Effector memory CD4-positive, alpha-beta T cell (primary cell): ENCODE measurements at regions not wholly inside any gene's neighbourhood (a gene's known extent, or its start where the extent isn't known, plus 50 kb on each side); places are given as distances from the start of the nearest gene placed in this dataset.

Experiments
- DNase-seq, 3 donors: peaks; one replicate each; pipeline ENCODE4 v3.0.0-alpha.2; 2020
- H3K27ac ChIP-seq: 2 replicates; pipeline ENCODE4 v1.7.0; 2013; ENCODE audit warnings: mild to moderate bottlenecking, low read length, moderate library complexity; ENCODE audit not compliant: insufficient read depth, poor library complexity, severe bottlenecking
- H3K27me3 ChIP-seq: replicated peaks from 2 replicates; pipeline ENCODE4 v1.7.0; 2013; ENCODE audit warnings: mild to moderate bottlenecking, low read length; ENCODE audit not compliant: insufficient read depth, control insufficient read depth, poor library complexity, severe bottlenecking
- H3K36me3 ChIP-seq: 2 replicates; pipeline ENCODE4 v1.7.0; 2013; ENCODE audit warnings: mild to moderate bottlenecking, low read length, moderate library complexity; ENCODE audit not compliant: control insufficient read depth, insufficient read depth
- H3K4me1 ChIP-seq: 2 replicates; pipeline ENCODE4 v1.7.0; 2013; ENCODE audit warnings: low read length, mild to moderate bottlenecking; ENCODE audit not compliant: control insufficient read depth, insufficient read depth, poor library complexity, severe bottlenecking
- H3K4me3 ChIP-seq: 2 replicates; pipeline ENCODE4 v1.7.0; 2013; ENCODE audit warnings: low read length, low read depth, mild to moderate bottlenecking; ENCODE audit not compliant: insufficient read depth, poor library complexity, severe bottlenecking
- H3K9me3 ChIP-seq: 2 replicates; pipeline ENCODE4 v1.7.0; 2013; ENCODE audit warnings: mild to moderate bottlenecking, low read length, moderate library complexity; ENCODE audit not compliant: control insufficient read depth

DNA sequence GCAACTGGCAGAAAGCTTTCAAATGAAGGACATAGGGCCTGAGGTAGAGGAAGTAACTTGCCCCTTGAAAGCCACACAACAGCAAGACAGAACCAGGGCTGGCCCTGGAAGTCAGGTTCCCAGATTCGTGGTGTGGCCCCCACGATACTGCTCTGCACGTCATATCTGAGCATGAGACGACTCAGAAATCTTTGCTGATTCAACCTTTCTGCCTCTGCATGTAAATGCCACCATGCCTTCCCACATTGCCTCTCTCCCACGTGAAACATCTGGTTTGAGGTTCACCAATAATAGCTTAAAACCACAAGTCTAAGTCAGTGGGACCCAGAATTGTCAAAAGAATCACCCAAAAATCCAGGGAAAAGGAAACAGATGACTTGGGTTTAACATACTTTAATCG lies 214.0 kb upstream of the TRIB2 start:
- no peak for DNase-seq
- H3K9me3 ChIP-seq, result no peaks in the 10 kb centered on the region
- no peak overlapping the region for H3K4me3 ChIP-seq
- peaks cover 91% of the 10 kb centered on the region for H3K4me1 ChIP-seq
- H3K27ac ChIP-seq, result peak overlapping the region; percentile 50
- H3K27me3 ChIP-seq, result no peaks in the 10 kb centered on the region
- no peaks in the 10 kb centered on the region for H3K36me3 ChIP-seq

DNA sequence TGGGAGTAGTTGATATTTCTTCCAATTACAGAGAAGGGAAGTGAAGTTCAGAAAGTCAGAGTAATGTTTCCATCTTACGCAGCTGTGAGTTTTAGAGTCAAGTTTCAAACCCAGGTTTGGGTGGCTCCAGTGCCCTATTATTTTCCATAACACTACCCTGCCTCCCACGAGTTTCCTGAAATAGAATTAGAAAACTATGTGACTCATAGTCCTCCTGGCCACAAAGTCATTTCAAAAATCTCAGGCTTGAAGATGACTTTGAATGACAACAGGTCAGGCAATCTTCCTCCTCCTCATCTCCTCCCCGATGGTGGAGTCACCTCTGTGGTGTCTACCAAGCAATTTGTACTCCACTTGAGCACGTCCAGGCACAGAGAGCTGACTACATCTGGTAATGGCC lies 212.3 kb upstream of the TRIB2 start:
- Histone ChIP-seq H3K36me3 (no peaks in the 10 kb centered on the region), H3K4me3 (peak overlapping the region; percentile 1), H3K27ac (peak overlapping the region; percentile 24), H3K27me3 (no peaks in the 10 kb centered on the region), H3K4me1 (peaks cover 81% of the 10 kb centered on the region), H3K9me3 (no peaks in the 10 kb centered on the region)
- no peak for DNase-seq

DNA sequence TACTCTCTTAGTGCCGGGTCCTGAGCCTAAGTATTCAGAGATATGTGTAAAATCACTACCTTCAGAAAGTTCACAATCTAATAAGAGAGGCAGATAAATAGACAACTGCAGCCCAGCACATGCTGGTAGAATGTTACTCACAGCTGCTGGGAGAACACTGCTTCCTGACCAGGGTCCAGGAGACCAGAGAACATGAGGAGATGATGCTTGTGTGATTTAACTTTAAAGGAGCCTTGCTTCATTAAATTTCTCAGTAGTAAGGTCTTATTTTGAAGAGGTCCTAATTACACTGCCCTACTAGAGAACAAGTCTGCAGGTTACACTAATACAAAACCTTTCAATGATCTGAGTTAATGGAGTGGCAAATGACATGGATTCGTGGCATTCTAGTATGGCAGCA lies 209.9 kb upstream of the TRIB2 start:
- no peak overlapping the region for H3K27ac ChIP-seq
- no peaks in the 10 kb centered on the region for H3K27me3 ChIP-seq
- no peak for DNase-seq
- H3K9me3 ChIP-seq, result no peaks in the 10 kb centered on the region
- no peak overlapping the region for H3K4me3 ChIP-seq
- H3K4me1 ChIP-seq, result peaks cover 58% of the 10 kb centered on the region
- H3K36me3 ChIP-seq, result no peaks in the 10 kb centered on the region

DNA sequence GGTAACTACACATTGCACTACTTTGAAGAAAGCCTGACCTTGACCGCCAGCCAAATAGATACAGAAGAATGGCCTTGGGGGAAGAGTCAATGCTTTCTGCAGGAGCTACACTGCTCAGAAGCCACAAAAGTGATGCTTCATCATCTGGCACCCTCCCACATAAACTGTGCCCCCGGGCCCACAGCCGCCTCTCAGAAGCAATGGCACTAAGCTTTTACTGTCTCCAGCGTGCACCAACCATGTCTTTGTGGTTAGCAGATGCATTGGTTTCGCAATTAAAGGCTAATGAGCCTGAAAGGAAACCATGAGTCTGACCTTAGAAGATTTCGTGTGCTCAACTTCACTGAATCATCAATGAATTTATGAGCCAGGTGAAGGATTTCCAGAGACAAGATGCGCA lies 209.4 kb upstream of the TRIB2 start:
- H3K27ac ChIP-seq, result no peak overlapping the region

DNA sequence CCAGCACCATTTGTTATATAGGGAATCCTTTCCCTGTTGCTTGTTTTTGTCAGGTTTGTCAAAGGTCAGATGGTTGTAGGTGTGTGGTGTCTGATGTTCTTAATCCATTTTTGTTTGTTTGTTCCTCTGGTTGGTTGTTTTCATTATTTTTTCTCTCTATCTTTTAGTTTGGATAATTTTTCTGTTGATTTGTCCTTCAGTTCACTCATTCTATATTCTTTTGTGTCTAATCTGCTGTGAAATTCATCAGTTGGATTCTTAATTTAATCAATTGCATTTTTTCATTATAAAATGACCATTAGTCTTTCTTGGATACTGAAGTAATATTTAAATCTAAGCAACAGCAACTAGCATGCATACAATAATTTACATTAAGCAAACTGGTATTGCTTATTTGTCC lies 206.7 kb upstream of the TRIB2 start:
- Histone ChIP-seq H3K27me3 (no peaks in the 10 kb centered on the region), H3K4me3 (no peak overlapping the region), H3K4me1 (peaks cover 46% of the 10 kb centered on the region), H3K36me3 (no peaks in the 10 kb centered on the region), H3K27ac (no peak overlapping the region), H3K9me3 (no peaks in the 10 kb centered on the region)
- no peak for DNase-seq

More for the DNA sequence above, 209.4 kb upstream of the TRIB2 start:
- DNase-seq, result peak in 2 of 3 donors; percentile 14 to 28
- Histone ChIP-seq H3K4me1 (peaks cover 54% of the 10 kb centered on the region), H3K4me3 (no peak overlapping the region), H3K36me3 (no peaks in the 10 kb centered on the region), H3K9me3 (no peaks in the 10 kb centered on the region), H3K27me3 (no peaks in the 10 kb centered on the region)

DNA sequence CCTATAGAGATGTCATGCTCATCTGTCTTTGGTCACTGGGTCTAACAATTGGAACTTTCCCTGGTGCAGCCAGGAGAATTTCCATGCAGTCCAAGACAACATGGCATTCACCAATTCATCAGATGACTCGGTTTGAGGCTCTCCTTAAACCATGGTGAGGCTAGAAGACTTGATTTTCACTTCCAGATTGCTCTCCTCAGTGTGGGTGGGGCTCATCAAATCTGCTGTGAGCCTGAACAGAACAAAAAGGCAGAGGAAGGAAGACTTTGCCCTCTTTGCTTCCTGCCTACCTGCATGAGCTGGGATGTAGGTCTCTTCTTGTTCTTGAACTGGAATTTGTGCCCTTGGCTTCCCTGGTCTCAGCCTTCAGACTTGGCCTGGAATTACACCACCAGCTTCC lies 203.4 kb upstream of the TRIB2 start:
- H3K9me3 ChIP-seq, result no peaks in the 10 kb centered on the region
- no peak overlapping the region for H3K27ac ChIP-seq
- H3K36me3 ChIP-seq, result no peaks in the 10 kb centered on the region
- H3K27me3 ChIP-seq, result no peaks in the 10 kb centered on the region
- peaks cover 25% of the 10 kb centered on the region for H3K4me1 ChIP-seq
- no peak overlapping the region for H3K4me3 ChIP-seq
- DNase-seq, result no peak

DNA sequence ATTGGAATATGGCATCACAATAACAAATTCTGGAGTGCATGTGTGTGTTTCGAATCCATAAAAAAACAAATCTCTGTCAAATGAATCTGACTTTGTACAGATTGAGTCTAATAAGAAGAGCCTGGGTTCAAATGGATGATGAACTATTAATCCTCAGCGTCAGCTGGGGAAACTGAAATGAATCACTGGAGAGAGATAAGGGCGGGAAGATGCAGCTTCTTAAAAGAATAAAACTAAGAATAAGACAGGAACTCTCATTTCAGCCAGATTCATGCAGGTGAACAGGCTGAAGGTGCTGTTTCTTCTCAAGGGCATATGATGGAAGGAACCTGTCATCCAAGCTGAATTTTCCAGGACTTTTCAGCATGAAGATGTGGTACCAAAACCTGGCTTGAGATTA lies 202.6 kb upstream of the TRIB2 start:
- H3K36me3 ChIP-seq, result no peaks in the 10 kb centered on the region
- H3K27me3 ChIP-seq, result no peaks in the 10 kb centered on the region
- peak overlapping the region; percentile 39 for H3K27ac ChIP-seq
- H3K4me3 ChIP-seq, result no peak overlapping the region
- DNase-seq, result no peak
- H3K9me3 ChIP-seq, result no peaks in the 10 kb centered on the region
- H3K4me1 ChIP-seq, result peaks cover 24% of the 10 kb centered on the region

DNA sequence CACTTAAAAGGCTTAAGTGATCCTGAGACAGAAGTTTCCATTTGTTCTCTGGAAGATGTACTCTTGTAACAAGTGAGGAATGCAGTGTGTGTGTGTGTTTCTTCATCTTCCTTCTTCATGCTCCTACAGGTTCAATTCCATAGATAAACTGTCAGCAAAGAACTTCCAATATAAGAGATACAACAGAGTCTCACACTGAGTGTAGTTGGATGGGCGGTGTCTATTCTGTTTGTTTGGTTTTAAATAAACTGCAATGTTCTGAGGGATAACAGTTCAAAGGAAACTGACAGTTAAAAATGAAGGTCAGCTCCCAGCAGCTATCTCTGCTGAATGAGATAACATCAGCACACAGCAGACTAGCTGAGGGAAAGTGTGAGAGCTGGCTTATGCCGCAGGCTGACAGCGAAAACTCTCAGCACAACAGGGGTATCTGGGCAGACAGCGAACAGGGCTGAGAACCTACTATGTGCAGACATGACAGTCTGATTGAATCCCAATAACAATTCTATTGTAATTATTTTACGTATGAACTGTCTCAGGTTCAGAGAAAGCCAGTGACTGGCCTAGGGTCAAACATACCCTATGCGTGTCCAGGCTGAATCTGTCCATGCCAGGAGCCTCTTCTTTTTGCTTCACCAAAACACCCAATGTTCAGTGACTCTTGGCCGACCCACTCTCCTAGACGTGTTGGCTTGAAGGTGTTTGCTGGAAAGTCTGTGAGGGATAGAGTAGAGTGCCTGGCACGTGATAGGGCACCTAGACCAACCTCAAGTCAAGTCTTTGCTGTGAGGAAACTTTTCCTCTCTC lies 201.9 kb upstream of the TRIB2 start:
- Histone ChIP-seq H3K4me3 (no peak overlapping the region), H3K27ac (peak overlapping the region; percentile 39), H3K27me3 (no peaks in the 10 kb centered on the region), H3K4me1 (peaks cover 24% of the 10 kb centered on the region), H3K9me3 (no peaks in the 10 kb centered on the region), H3K36me3 (no peaks in the 10 kb centered on the region)
- DNase-seq, result no peak

DNA sequence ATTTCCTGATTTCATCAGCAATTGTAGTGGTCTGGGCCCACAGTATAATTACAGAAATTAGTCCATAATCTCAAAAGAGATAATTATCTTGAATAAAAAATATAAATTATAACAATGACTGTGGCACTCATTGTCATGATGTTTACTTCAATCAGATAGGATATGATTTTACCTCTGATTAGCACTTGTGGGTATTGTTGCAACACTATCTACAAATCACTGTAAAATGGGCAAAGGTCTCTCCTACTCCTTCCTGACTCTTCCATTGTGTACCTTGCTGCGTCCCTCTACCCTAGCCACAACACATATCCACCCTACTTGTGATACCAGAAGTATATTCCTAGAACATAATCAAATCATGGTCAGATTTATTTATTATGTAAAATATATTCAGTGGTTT lies 200.9 kb upstream of the TRIB2 start:
- Histone ChIP-seq H3K36me3 (no peaks in the 10 kb centered on the region), H3K27me3 (no peaks in the 10 kb centered on the region), H3K9me3 (no peaks in the 10 kb centered on the region), H3K4me1 (peaks cover 24% of the 10 kb centered on the region), H3K4me3 (no peak overlapping the region), H3K27ac (no peak overlapping the region)
- no peak for DNase-seq

DNA sequence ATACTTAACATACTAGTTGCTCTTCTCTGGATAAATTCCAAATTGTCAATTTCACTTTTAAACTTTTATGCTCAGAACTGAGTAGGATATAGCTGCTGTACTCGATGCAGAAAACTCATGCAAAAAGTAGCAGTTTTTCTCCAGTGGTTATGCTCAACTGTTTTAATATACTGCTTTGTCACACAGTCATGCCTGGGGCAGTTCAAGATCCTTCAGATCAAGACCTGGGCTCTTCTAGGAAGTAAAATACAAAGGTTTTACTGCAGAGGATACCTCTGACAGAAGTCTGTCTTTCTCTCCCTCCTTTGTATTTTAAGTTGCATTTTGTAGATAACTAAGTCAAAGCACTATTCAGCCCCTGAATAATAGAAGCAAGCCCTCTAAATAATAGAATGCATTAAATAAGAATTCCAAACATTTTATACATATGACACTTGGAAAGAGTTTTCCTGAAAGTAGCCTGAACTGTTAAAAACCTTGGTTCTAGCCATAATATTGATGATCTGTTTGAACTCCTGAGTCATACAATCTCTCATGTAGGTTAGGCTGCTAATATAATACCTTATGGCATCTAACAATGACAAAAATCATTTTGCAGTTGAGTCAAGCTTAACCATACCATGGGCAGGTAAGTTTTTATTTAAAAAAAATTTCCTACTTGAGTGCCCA lies 183.3 kb upstream of the TRIB2 start:
- H3K27me3 ChIP-seq, result no peaks in the 10 kb centered on the region
- no peak for DNase-seq
- H3K4me1 ChIP-seq, result peaks cover 9% of the 10 kb centered on the region
- no peaks in the 10 kb centered on the region for H3K9me3 ChIP-seq
- H3K4me3 ChIP-seq, result no peak overlapping the region
- H3K27ac ChIP-seq, result no peak overlapping the region
- no peaks in the 10 kb centered on the region for H3K36me3 ChIP-seq
